GM12878 (cell line): ENCODE measurements at regions not wholly inside any gene's neighbourhood (a gene's known extent, or its start where the extent isn't known, plus 50 kb on each side); places are given as distances from the start of the nearest gene placed in this dataset.
"Not testable (repeated sequence)": the region's sequence is repeated elsewhere in the genome, so short reads cannot be mapped to it uniquely, and the experiment has no call there.

ENCODE experiments used
- ATAC-seq: fragments of 200-7000 bp; cut with Tn5 transposase; 3 replicates; pipeline ENCODE4 v1.9.1; 2020; ENCODE audit warnings: mild to moderate bottlenecking, moderate library complexity
- BruUV-seq: library from RNA; stranded (reverse); fragments of 400-500 nt; replicated peaks from 2 replicates; lab custom pipeline; 2021; lab: Mats Ljungman, UMichigan
- CTCF ChIA-PET: fragments of 300-600 bp; sonication (Branson Sonifier 250); formaldehyde crosslinking; extraction: SDS; loops from one replicate; lab custom pipeline; 2021; ENCODE audit warnings: inconsistent platforms; lab: Yijun Ruan, JAX
- POLR2A ChIA-PET: fragments of 350-600 bp; formaldehyde crosslinking; extraction: SDS; loops from one replicate; lab custom pipeline; 2021; ENCODE audit warnings: inconsistent platforms; lab: Charles Lee
- RAD21 ChIA-PET: fragments of 300-600 bp; sonication (Branson Sonifier 250); formaldehyde crosslinking; loops from one replicate; lab custom pipeline; 2023; ENCODE audit warnings: antibody characterized with exemption; ENCODE audit not compliant: unreplicated experiment; lab: Charles Lee
- SMC1A ChIA-PET: fragments of 300-600 bp; sonication (Branson Sonifier 250); formaldehyde crosslinking; loops from one replicate; lab custom pipeline; 2023; ENCODE audit not compliant: unreplicated experiment, uncharacterized antibody; lab: Charles Lee
- DNase-seq: peaks from one replicate; pipeline ENCODE4 v3.0.0-alpha.2; 2011; ENCODE audit warnings: low read depth, low spot score
- FAIRE-seq: peaks from 3 replicates; lab custom pipeline; 2011; peaks lifted over from hg19 to GRCh38; lab: Jason Lieb, UNC
- H2AFZ ChIP-seq: 2 replicates; pipeline ENCODE4 v1.6.0; 2011; ENCODE audit warnings: low read depth, low read length, control low read depth; ENCODE audit not compliant: control insufficient read depth
- H3K27ac ChIP-seq: 2 replicates; pipeline ENCODE4 v1.5.1; 2011; ENCODE audit warnings: control low read depth; ENCODE audit not compliant: control insufficient read depth, insufficient read depth
- H3K27me3 ChIP-seq, 2 experiments: replicated peaks in 1 of 2; 2 replicates each; pipeline versions ENCODE4 v1.6.0 to v1.6.1; 2011; ENCODE audit warnings: low read length in 1 of 2; ENCODE audit not compliant: control insufficient read depth in 2 of 2, insufficient read depth in 2 of 2
- H3K36me3 ChIP-seq, 2 experiments: 2 replicates each; pipeline ENCODE4 v1.5.1; 2011; ENCODE audit warnings: low read length in 1 of 2; ENCODE audit not compliant: control insufficient read depth in 2 of 2, insufficient read depth in 2 of 2
- H3K4me1 ChIP-seq: 2 replicates; pipeline ENCODE4 v1.6.1; 2011; ENCODE audit warnings: mild to moderate bottlenecking, low read length, moderate library complexity, mixed read lengths; ENCODE audit not compliant: control insufficient read depth, insufficient read depth
- H3K4me2 ChIP-seq: 2 replicates; pipeline ENCODE4 v1.6.0; 2011; ENCODE audit warnings: control low read depth; ENCODE audit not compliant: control insufficient read depth, insufficient read depth
- H3K4me3 ChIP-seq: fragments of 200-600 bp; sonication (generic); 2 replicates; pipeline ENCODE4 v1.5.1; 2016
- H3K79me2 ChIP-seq: 2 replicates; pipeline ENCODE4 v1.6.0; 2011; ENCODE audit warnings: low read length; ENCODE audit not compliant: control insufficient read depth, insufficient read depth
- H3K9ac ChIP-seq: 2 replicates; pipeline ENCODE4 v1.8.0; 2011; ENCODE audit warnings: low read length, control low read depth, mixed read lengths; ENCODE audit not compliant: control insufficient read depth, insufficient read depth
- H3K9me3 ChIP-seq: replicated peaks from 3 replicates; pipeline ENCODE4 v1.5.1; 2011; ENCODE audit warnings: mild to moderate bottlenecking, low read length; ENCODE audit not compliant: control insufficient read depth, insufficient read depth
- H4K20me1 ChIP-seq: 2 replicates; pipeline ENCODE4 v1.6.0; 2011; ENCODE audit not compliant: control insufficient read depth, insufficient read depth
- CBX5 ChIP-seq: sonication (generic); IDR thresholded peaks from 2 replicates; pipeline ENCODE4 v1.6.1; 2016; ENCODE audit warnings: low read depth, moderate library complexity, mild to moderate bottlenecking, inconsistent platforms
- CREB1 ChIP-seq: IDR thresholded peaks from 2 replicates; pipeline ENCODE4 v1.6.1; 2012; ENCODE audit warnings: low read depth, mild to moderate bottlenecking, inconsistent platforms
- CTCF ChIP-seq, 3 experiments: IDR thresholded peaks in 2 of 3; conservative IDR thresholded peaks in 1 of 3; 2 replicates each; pipeline ENCODE4 v1.5.1; 2011; ENCODE audit warnings: low read depth in 3 of 3, low read length in 3 of 3, mild to moderate bottlenecking in 3 of 3, control low read depth in 2 of 3, moderate library complexity in 2 of 3, inconsistent platforms in 1 of 3, mixed read lengths in 1 of 3; ENCODE audit not compliant: control insufficient read depth in 2 of 3, insufficient read depth in 1 of 3; ENCODE audit errors: extremely low read depth in 1 of 3
- DPF2 ChIP-seq: fragments of 450-650 bp; IDR thresholded peaks from 2 replicates; pipeline ENCODE4 v1.6.1; 2017; ENCODE audit warnings: mild to moderate bottlenecking
- MTA3 ChIP-seq: IDR thresholded peaks from 2 replicates; pipeline ENCODE4 v1.6.1; 2012; ENCODE audit warnings: low read length, inconsistent platforms, borderline replicate concordance
- PAX8 ChIP-seq: fragments of 450-650 bp; IDR thresholded peaks from 2 replicates; pipeline ENCODE4 v1.6.1; 2017; ENCODE audit warnings: mild to moderate bottlenecking, moderate library complexity
- RAD51 ChIP-seq: fragments of 450-650 bp; IDR thresholded peaks from 2 replicates; pipeline ENCODE4 v1.6.1; 2016; ENCODE audit warnings: moderate library complexity, mild to moderate bottlenecking, inconsistent platforms
- RFX5 ChIP-seq: IDR thresholded peaks from 2 replicates; pipeline ENCODE4 v1.6.1; 2011; ENCODE audit warnings: low read depth, low read length, improper control_type of control experiment
- ZBTB11 ChIP-seq: fragments of 450-650 bp; formaldehyde crosslinking; IDR thresholded peaks from 2 replicates; pipeline ENCODE4 v1.5.0; 2022; ENCODE audit warnings: mild to moderate bottlenecking, missing genetic modification characterization
- ZBTB4 ChIP-seq: fragments of 450-650 bp; formaldehyde crosslinking; IDR thresholded peaks from 2 replicates; pipeline ENCODE4 v1.4.0; 2022; ENCODE audit warnings: mild to moderate bottlenecking, moderate library complexity
- WGBS: methylation state at CpG from one replicate; pipeline ENCODE4 v1.1.6; 2016; ENCODE audit warnings: low lambda C conversion rate; ENCODE audit not compliant: insufficient replicate concordance, insufficient coverage; ENCODE audit errors: missing lambda C conversion rate; 5-methylcytosine and 5-hydroxymethylcytosine counted together
- in situ Hi-C: fragments of 300-500 bp; cut with MboI; formaldehyde crosslinking; loops from 9 replicates; pipeline ENCODE4 v1.14.3; 2018; ENCODE audit warnings: mixed read lengths
- intact Hi-C: fragments of 100-400 bp; cut with micrococcal nuclease; formaldehyde crosslinking; loops from one replicate; pipeline ENCODE4 v1.14.2; 2022; ENCODE audit not compliant: unreplicated experiment

GRCh38 chr11:45016446-45016845 lies 65.8 kb upstream of the TP53I11 start:
- SMC1A ChIA-PET, intact Hi-C loops, ATAC-seq: not testable (repeated sequence)

GRCh38 chr11:45017329-45017728 lies 66.6 kb upstream of the TP53I11 start:
- FAIRE-seq: no peak
- in situ Hi-C loops: no loop called here
- TF ChIP-seq PAX8 (no peak), RAD51 (no peak), DPF2 (no peak), CTCF (IDR thresholded peaks at IDR 0.05 in 2 of 3, conservative IDR thresholded peaks at IDR 0.05 in 1 of 3; ENCODE audit: control insufficient read depth in 2 of 3, extremely low read depth in 1 of 3, insufficient read depth in 1 of 3, low read depth in 3 of 3, low read length in 3 of 3) (no peak), MTA3 (no peak), ZBTB4 (CRISPR knock-in tag) (no peak), RFX5 (no peak), ZBTB11 (CRISPR knock-in tag) (no peak), CREB1 (no peak), CBX5 (no peak)

More at GRCh38 chr11:45016446-45016845, 65.8 kb upstream of the TP53I11 start:
- H3K4me2 ChIP-seq, BruUV-seq, CTCF ChIA-PET, H3K4me1 ChIP-seq, H3K79me2 ChIP-seq, H3K36me3 ChIP-seq, H3K9me3 ChIP-seq, H3K27ac ChIP-seq, POLR2A ChIA-PET, H4K20me1 ChIP-seq, DNase-seq, H3K27me3 ChIP-seq, H3K9ac ChIP-seq, in situ Hi-C loops, H2AFZ ChIP-seq, RAD21 ChIA-PET, FAIRE-seq, H3K4me3 ChIP-seq: not testable (repeated sequence)
- 25% methylated on average over 4 of the region's 4 CpGs for WGBS

More at GRCh38 chr11:45017329-45017728, 66.6 kb upstream of the TP53I11 start:
- Histone ChIP-seq H3K4me1 (no peaks in the 10 kb centered on the region), H3K4me3 (no peak overlapping the region), H3K79me2 (no peaks in the 10 kb centered on the region), H4K20me1 (no peaks in the 10 kb centered on the region), H3K4me2 (no peak overlapping the region), H3K27ac (no peak overlapping the region), H3K36me3 (no peaks in the 10 kb centered on the region), H3K27me3 (no peaks in the 10 kb centered on the region), H3K9me3 (no peaks in the 10 kb centered on the region; the same call in 2 of the 3 replicates), H2AFZ (no peak overlapping the region), H3K9ac (no peak overlapping the region)
- no TSS peak for BruUV-seq
- ChIA-PET POLR2A (no interaction called here), SMC1A (no interaction called here), RAD21 (no interaction called here), CTCF (no interaction called here)
- intact Hi-C loops: no loop called here
- DNase-seq (no peak), ATAC-seq (no peak)
- 3% methylated on average over 6 of the region's 6 CpGs for WGBS
